ENCODE measurements at regions not wholly inside any gene's neighbourhood (a gene's known extent, or its start where the extent isn't known, plus 50 kb on each side); places are given as distances from the start of the nearest gene placed in this dataset.

DNA sequence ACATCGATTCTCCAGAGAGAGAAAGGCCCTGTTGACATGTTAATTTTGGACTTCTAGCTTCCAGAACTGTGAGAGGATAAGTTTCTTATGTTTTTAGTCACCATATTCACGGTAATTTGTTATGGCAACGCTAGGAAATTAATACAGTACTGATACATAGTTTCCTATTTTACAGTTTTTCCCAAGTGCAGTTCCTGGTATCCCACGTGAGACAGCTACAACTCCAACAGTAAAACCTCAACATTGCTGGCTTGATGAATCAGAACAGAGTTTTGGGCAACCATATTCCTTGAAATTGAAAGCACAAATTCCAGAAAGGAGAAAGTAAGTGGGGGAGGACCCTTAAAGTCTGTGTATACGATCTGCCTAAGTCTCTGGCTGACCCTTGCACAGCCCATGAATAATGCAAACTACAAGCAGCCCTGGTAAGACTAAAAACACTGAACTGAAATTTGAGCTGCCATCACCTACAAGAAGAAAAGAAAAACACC lies 505.1 kb upstream of the NRSN1 start:
- TF ChIP-seq, protein P1, sequence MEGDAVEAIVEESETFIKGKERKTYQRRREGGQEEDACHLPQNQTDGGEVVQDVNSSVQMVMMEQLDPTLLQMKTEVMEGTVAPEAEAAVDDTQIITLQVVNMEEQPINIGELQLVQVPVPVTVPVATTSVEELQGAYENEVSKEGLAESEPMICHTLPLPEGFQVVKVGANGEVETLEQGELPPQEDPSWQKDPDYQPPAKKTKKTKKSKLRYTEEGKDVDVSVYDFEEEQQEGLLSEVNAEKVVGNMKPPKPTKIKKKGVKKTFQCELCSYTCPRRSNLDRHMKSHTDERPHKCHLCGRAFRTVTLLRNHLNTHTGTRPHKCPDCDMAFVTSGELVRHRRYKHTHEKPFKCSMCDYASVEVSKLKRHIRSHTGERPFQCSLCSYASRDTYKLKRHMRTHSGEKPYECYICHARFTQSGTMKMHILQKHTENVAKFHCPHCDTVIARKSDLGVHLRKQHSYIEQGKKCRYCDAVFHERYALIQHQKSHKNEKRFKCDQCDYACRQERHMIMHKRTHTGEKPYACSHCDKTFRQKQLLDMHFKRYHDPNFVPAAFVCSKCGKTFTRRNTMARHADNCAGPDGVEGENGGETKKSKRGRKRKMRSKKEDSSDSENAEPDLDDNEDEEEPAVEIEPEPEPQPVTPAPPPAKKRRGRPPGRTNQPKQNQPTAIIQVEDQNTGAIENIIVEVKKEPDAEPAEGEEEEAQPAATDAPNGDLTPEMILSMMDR (IDR thresholded peaks at IDR 0.05) = no peak
- no peak for TF ChIP-seq EP300 (IDR thresholded peaks at IDR 0.05)

Data from stomach (tissue), 4 donors.